Neural progenitor cell (in vitro differentiated cells): ENCODE measurements at regions not wholly inside any gene's neighbourhood (a gene's known extent, or its start where the extent isn't known, plus 50 kb on each side); places are given as distances from the start of the nearest gene placed in this dataset.

Experiments used
- DNase-seq: peaks from one replicate; pipeline ENCODE4 v3.0.0-alpha.2; 2016; ENCODE audit warnings: low spot score
- H2AFZ ChIP-seq: fragments of 200-600 bp; sonication (generic); replicated peaks from 2 replicates; pipeline ENCODE4 v1.6.1; 2016; ENCODE audit warnings: antibody characterized with exemption
- H3F3A ChIP-seq: fragments of 200-600 bp; sonication (generic); 2 replicates; pipeline ENCODE4 v1.6.1; 2016; ENCODE audit warnings: antibody characterized with exemption, low read depth
- H3K27ac ChIP-seq: fragments of 200-600 bp; sonication (generic); 2 replicates; pipeline ENCODE4 v1.5.1; 2016; ENCODE audit warnings: mild to moderate bottlenecking
- H3K27me3 ChIP-seq: fragments of 200-600 bp; sonication (generic); 2 replicates; pipeline ENCODE4 v1.6.1; 2016; ENCODE audit warnings: mild to moderate bottlenecking, moderate library complexity
- H3K36me3 ChIP-seq: fragments of 200-600 bp; sonication (generic); 2 replicates; pipeline ENCODE4 v1.5.1; 2016
- H3K4me1 ChIP-seq: fragments of 200-600 bp; sonication (generic); 2 replicates; pipeline ENCODE4 v1.6.1; 2016; ENCODE audit warnings: mixed run types
- H3K4me2 ChIP-seq: fragments of 200-600 bp; sonication (generic); 2 replicates; pipeline ENCODE4 v1.6.1; 2016
- H3K4me3 ChIP-seq: fragments of 200-600 bp; sonication (generic); 2 replicates; pipeline ENCODE4 v1.5.1; 2016
- H3K79me2 ChIP-seq: fragments of 200-600 bp; sonication (generic); 2 replicates; pipeline ENCODE4 v1.6.1; 2016; ENCODE audit warnings: low read depth
- H3K9ac ChIP-seq: fragments of 200-600 bp; sonication (generic); 2 replicates; pipeline ENCODE4 v1.6.1; 2016
- H3K9me3 ChIP-seq: fragments of 200-600 bp; sonication (generic); 2 replicates; pipeline ENCODE4 v1.5.1; 2016; ENCODE audit warnings: low read depth
- H4K20me1 ChIP-seq: fragments of 200-600 bp; sonication (generic); 2 replicates; pipeline ENCODE4 v1.6.1; 2016; ENCODE audit warnings: low read depth
- H3K27ac Mint-ChIP-seq: 3 replicates; pipeline ENCODE4 v1.8.0; 2021; ENCODE audit warnings: mixed read lengths
- H3K27me3 Mint-ChIP-seq: 2 replicates; pipeline ENCODE4 v1.8.0; 2022; ENCODE audit warnings: low read depth, mild to moderate bottlenecking, inconsistent platforms, moderate library complexity, mixed read lengths; ENCODE audit not compliant: insufficient read depth
- H3K36me3 Mint-ChIP-seq: 3 replicates; pipeline ENCODE4 v1.8.0; 2021; ENCODE audit warnings: mixed read lengths
- H3K4me1 Mint-ChIP-seq: 3 replicates; pipeline ENCODE4 v1.8.0; 2021; ENCODE audit warnings: mixed read lengths
- H3K4me3 Mint-ChIP-seq: 3 replicates; pipeline ENCODE4 v1.8.0; 2021; ENCODE audit warnings: mild to moderate bottlenecking, moderate library complexity, mixed read lengths
- H3K9me3 Mint-ChIP-seq: 3 replicates; pipeline ENCODE4 v1.8.0; 2020; ENCODE audit warnings: mixed read lengths
- EZH2 ChIP-seq: fragments of 200-600 bp; sonication (generic); IDR thresholded peaks from 2 replicates; pipeline ENCODE4 v1.6.1; 2017; ENCODE audit warnings: antibody characterized with exemption, mild to moderate bottlenecking, moderate library complexity
- EZH2phosphoT487 ChIP-seq: fragments of 200-600 bp; sonication (generic); IDR thresholded peaks from 2 replicates; pipeline ENCODE4 v1.6.1; 2017; ENCODE audit warnings: antibody characterized with exemption
- TF ChIP-seq, protein P1 (sequence below): fragments of 200-600 bp; sonication (generic); IDR thresholded peaks from 2 replicates; pipeline ENCODE4 v1.5.1; 2017; ENCODE audit warnings: antibody characterized with exemption, mild to moderate bottlenecking

DNA sequence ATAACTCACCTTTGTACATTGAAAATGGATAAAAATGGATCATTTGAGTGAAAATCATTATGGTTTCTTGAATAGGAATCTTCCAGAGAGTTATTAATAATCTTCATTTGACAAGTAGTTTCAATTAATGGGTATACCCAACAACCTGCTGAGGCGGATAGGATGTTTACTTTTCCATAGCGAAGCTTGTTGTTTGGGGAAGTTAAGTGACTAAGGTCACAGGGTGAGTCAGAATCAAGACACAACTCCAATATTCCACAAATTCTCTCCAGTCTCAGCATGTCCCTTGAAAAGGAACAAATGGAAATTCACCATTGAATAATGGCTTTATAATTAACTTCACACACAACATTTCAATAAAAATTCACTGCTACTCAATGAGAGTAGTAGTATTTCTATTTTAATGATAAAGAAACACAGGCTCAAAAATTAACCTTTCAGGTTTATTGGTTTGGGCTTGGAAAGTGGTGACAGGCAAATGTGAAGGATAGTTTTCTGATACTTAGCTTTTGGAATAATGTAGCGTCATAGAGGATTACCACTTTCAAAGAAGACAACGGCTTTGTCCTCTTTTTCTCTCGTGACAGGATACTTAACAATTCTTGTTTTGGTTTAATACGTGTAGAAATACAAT lies 211.3 kb downstream of the GPD2 start:
- no peaks in the 10 kb centered on the region for H4K20me1 ChIP-seq
- no peak overlapping the region for H3K4me2 ChIP-seq
- H3K4me3 ChIP-seq, result no peak overlapping the region
- no peaks in the 10 kb centered on the region for H3F3A ChIP-seq
- Mint-ChIP-seq H3K4me3 (no peak overlapping the region), H3K9me3 (peaks cover 2% of the 10 kb centered on the region), H3K36me3 (no peaks in the 10 kb centered on the region), H3K27ac (no peak overlapping the region), H3K4me1 (no peaks in the 10 kb centered on the region), H3K27me3 (no peaks in the 10 kb centered on the region)
- H3K27ac ChIP-seq, result no peak overlapping the region
- H3K9me3 ChIP-seq, result no peaks in the 10 kb centered on the region
- H2AFZ ChIP-seq, result peak overlapping the region; percentile 10
- TF ChIP-seq, protein P1, sequence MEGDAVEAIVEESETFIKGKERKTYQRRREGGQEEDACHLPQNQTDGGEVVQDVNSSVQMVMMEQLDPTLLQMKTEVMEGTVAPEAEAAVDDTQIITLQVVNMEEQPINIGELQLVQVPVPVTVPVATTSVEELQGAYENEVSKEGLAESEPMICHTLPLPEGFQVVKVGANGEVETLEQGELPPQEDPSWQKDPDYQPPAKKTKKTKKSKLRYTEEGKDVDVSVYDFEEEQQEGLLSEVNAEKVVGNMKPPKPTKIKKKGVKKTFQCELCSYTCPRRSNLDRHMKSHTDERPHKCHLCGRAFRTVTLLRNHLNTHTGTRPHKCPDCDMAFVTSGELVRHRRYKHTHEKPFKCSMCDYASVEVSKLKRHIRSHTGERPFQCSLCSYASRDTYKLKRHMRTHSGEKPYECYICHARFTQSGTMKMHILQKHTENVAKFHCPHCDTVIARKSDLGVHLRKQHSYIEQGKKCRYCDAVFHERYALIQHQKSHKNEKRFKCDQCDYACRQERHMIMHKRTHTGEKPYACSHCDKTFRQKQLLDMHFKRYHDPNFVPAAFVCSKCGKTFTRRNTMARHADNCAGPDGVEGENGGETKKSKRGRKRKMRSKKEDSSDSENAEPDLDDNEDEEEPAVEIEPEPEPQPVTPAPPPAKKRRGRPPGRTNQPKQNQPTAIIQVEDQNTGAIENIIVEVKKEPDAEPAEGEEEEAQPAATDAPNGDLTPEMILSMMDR, result no peak
- TF ChIP-seq EZH2 (no peak), EZH2phosphoT487 (no peak)
- no peaks in the 10 kb centered on the region for H3K27me3 ChIP-seq
- H3K4me1 ChIP-seq, result no peaks in the 10 kb centered on the region
- no peaks in the 10 kb centered on the region for H3K36me3 ChIP-seq
- no peaks in the 10 kb centered on the region for H3K79me2 ChIP-seq
- H3K9ac ChIP-seq, result no peak overlapping the region
- DNase-seq, result no peak

DNA sequence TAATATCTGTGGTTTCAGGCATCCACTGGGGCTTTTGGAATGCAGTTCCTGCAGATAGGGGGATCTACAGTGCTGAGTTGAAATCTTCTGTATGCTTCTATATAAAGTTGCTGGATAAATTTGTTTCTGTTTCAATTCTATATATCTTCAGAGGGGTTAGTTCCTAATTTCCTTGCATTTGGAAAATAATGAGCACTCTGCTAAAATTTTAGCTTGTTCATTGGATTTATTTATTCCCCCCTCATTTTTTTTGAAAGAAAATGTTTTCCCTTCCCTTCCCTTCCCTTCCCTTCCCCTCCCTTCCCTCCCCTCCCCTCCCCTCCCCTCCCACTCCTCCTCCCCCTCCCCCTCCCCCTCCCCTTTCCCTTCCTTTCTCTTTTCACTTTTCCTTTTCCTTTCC lies 212.3 kb downstream of the GPD2 start:
- TF ChIP-seq EZH2, result no peak
- TF ChIP-seq, protein P1, result no peak
- TF ChIP-seq EZH2phosphoT487, result no peak
- Mint-ChIP-seq H3K27ac (no peak overlapping the region), H3K36me3 (no peaks in the 10 kb centered on the region), H3K9me3 (peaks cover 2% of the 10 kb centered on the region), H3K27me3 (no peaks in the 10 kb centered on the region), H3K4me1 (no peaks in the 10 kb centered on the region), H3K4me3 (no peak overlapping the region)
- Histone ChIP-seq H3K36me3 (no peaks in the 10 kb centered on the region), H3K9ac (no peak overlapping the region), H3K4me1 (no peaks in the 10 kb centered on the region), H3K27me3 (no peaks in the 10 kb centered on the region), H3K9me3 (no peaks in the 10 kb centered on the region), H3K4me2 (no peak overlapping the region), H3K4me3 (no peak overlapping the region), H2AFZ (no peak overlapping the region), H3K27ac (no peak overlapping the region), H3F3A (no peaks in the 10 kb centered on the region), H3K79me2 (no peaks in the 10 kb centered on the region), H4K20me1 (no peaks in the 10 kb centered on the region)
- no peak for DNase-seq

DNA sequence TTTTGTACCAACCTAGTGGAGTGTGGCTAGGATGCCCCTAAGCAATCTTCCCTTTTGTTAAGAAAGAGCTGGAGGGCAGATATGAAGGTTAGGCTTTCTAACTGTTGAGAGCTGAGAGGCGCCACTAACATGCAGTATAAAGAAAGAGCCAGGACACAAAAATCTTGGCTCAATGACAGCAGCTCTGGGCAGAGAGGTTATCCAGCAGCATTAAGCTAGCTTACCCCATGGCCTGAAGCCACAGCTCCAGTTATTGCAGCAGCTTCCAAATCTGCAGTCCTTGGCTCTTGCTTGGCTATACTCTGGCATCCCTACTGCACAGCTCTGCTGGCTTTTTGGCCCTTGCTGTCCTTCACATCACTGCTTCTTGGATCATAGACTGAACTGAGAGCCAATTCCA lies 213.4 kb downstream of the GPD2 start:
- Mint-ChIP-seq H3K36me3 (no peaks in the 10 kb centered on the region), H3K27ac (no peak overlapping the region), H3K27me3 (no peaks in the 10 kb centered on the region), H3K4me3 (no peak overlapping the region), H3K4me1 (no peaks in the 10 kb centered on the region), H3K9me3 (peaks cover 2% of the 10 kb centered on the region)
- Histone ChIP-seq H3K4me2 (no peak overlapping the region), H3K36me3 (no peaks in the 10 kb centered on the region), H3K27ac (no peak overlapping the region), H3K4me1 (peaks cover 3% of the 10 kb centered on the region), H3K9me3 (no peaks in the 10 kb centered on the region), H3K9ac (no peak overlapping the region), H3K4me3 (no peak overlapping the region), H3K27me3 (no peaks in the 10 kb centered on the region), H3F3A (no peaks in the 10 kb centered on the region), H3K79me2 (no peaks in the 10 kb centered on the region), H4K20me1 (no peaks in the 10 kb centered on the region), H2AFZ (peak overlapping the region; percentile 54)
- no peak for TF ChIP-seq EZH2
- TF ChIP-seq, protein P1, result no peak
- DNase-seq, result no peak
